Inflammatory macrophage (primary cell): ENCODE measurements at regions not wholly inside any gene's neighbourhood (a gene's known extent, or its start where the extent isn't known, plus 50 kb on each side); places are given as distances from the start of the nearest gene placed in this dataset.
A peak's percentile ranks its signal among the peaks of the same experiment; 100 is the strongest.

ENCODE experiments used
- DNase-seq, 2 donors: peaks; one replicate each; pipeline ENCODE4 v3.0.0-alpha.2; 2020 to 2022

GRCh38 chr1:11373895-11374747 is 101.1 kb downstream of the UBIAD1 start:
- DNase-seq = no peak

- DNase-seq = no peak
Observed at GRCh38 chr1:11374748-11375110, 101.7 kb downstream of the UBIAD1 start.

GRCh38 chr1:11377001-11377583 is 101.9 kb upstream of the DISP3 start:
- DNase-seq = no peak

- DNase-seq = no peak
Observed at GRCh38 chr1:11377954-11378353, 101.0 kb upstream of the DISP3 start.

- no peak for DNase-seq
Observed at GRCh38 chr1:11379851-11380250, 99.1 kb upstream of the DISP3 start.

- no peak for DNase-seq
Observed at GRCh38 chr1:11380500-11380899, 98.5 kb upstream of the DISP3 start.

- no peak for DNase-seq
Observed at GRCh38 chr1:11383553-11384169, 95.3 kb upstream of the DISP3 start.

GRCh38 chr1:11384170-11384554 is 94.8 kb upstream of the DISP3 start:
- no peak for DNase-seq

GRCh38 chr1:11387829-11388228 is 91.1 kb upstream of the DISP3 start:
- no peak for DNase-seq

GRCh38 chr1:11388617-11389016 is 90.3 kb upstream of the DISP3 start:
- no peak for DNase-seq

- no peak for DNase-seq
Observed at GRCh38 chr1:11391327-11391726, 87.6 kb upstream of the DISP3 start.

- DNase-seq = no peak
Observed at GRCh38 chr1:11391886-11392285, 87.1 kb upstream of the DISP3 start.

GRCh38 chr1:11394592-11395245 is 84.2 kb upstream of the DISP3 start:
- DNase-seq = no peak

GRCh38 chr1:11395616-11396015 is 83.3 kb upstream of the DISP3 start:
- DNase-seq = no peak

GRCh38 chr1:11397151-11397901 is 81.6 kb upstream of the DISP3 start:
- peak in 1 of 2 donors; percentile 27 for DNase-seq

GRCh38 chr1:11399250-11399649 is 79.7 kb upstream of the DISP3 start:
- no peak for DNase-seq

GRCh38 chr1:11400155-11400554 is 78.8 kb upstream of the DISP3 start:
- no peak for DNase-seq

- DNase-seq = no peak
Observed at GRCh38 chr1:11400567-11400966, 78.4 kb upstream of the DISP3 start.

- no peak for DNase-seq
Observed at GRCh38 chr1:11406845-11407244, 72.1 kb upstream of the DISP3 start.

- DNase-seq = no peak
Observed at GRCh38 chr1:11407301-11407994, 71.5 kb upstream of the DISP3 start.

- DNase-seq = no peak
Observed at GRCh38 chr1:11412141-11412540, 66.8 kb upstream of the DISP3 start.

- DNase-seq = no peak
Observed at GRCh38 chr1:11413986-11414391, 65.0 kb upstream of the DISP3 start.
